HEK293 (cell line): ENCODE measurements at regions not wholly inside any gene's neighbourhood (a gene's known extent, or its start where the extent isn't known, plus 50 kb on each side); places are given as distances from the start of the nearest gene placed in this dataset.
A peak's percentile ranks its signal among the peaks of the same experiment; 100 is the strongest.
"Not testable (repeated sequence)": the region's sequence is repeated elsewhere in the genome, so short reads cannot be mapped to it uniquely, and the experiment has no call there.

Experiments used
- CTCF ChIA-PET: fragments of 350-600 bp; formaldehyde crosslinking; extraction: SDS; loops from one replicate; lab custom pipeline; 2021; ENCODE audit warnings: antibody characterized with exemption; lab: Yijun Ruan, JAX
- POLR2A ChIA-PET: fragments of 300-600 bp; formaldehyde crosslinking; extraction: SDS; loops from one replicate; lab custom pipeline; 2020; ENCODE audit warnings: antibody characterized with exemption, inconsistent platforms; lab: Yijun Ruan, JAX
- H3K27ac ChIP-seq: fragments of 200-500 bp; sonication (Bioruptor generic); 2 replicates; pipeline ENCODE4 v1.5.1; 2014; ENCODE audit warnings: low read depth, low read length, control low read depth, inconsistent platforms; ENCODE audit errors: extremely low read depth
- H3K36me3 ChIP-seq, 2 experiments: fragments of 200-500 bp in 1 of 2; sonication (Bioruptor generic) in 1 of 2; 1 replicate in 1 of 2; 2 replicates in 1 of 2; pipeline ENCODE4 v1.5.1; 2014 to 2017; ENCODE audit warnings: inconsistent platforms in 2 of 2, low read length in 2 of 2; ENCODE audit not compliant: control insufficient read depth in 2 of 2, insufficient read depth in 1 of 2
- H3K4me1 ChIP-seq: fragments of 200-500 bp; sonication (Bioruptor generic); 2 replicates; pipeline ENCODE4 v1.5.1; 2014; ENCODE audit warnings: mild to moderate bottlenecking, low read length, inconsistent platforms; ENCODE audit not compliant: control insufficient read depth, insufficient read depth
- H3K4me3 ChIP-seq: 2 replicates; pipeline ENCODE4 v1.5.1; 2011; ENCODE audit warnings: low read depth, mild to moderate bottlenecking, control low read depth, low read length, moderate library complexity
- H3K9me3 ChIP-seq: fragments of 200-500 bp; sonication (Bioruptor generic); 2 replicates; pipeline ENCODE4 v1.5.1; 2014; ENCODE audit warnings: low read depth, low read length, inconsistent platforms; ENCODE audit not compliant: control insufficient read depth, insufficient read depth
- KLF10 ChIP-seq: fragments of 450-650 bp; IDR thresholded peaks from 2 replicates; pipeline ENCODE4 v1.5.1; 2018; ENCODE audit warnings: missing biosample characterization, mild to moderate bottlenecking, missing genetic modification characterization
- KLF9 ChIP-seq: fragments of 450-650 bp; formaldehyde crosslinking; IDR thresholded peaks from 2 replicates; pipeline ENCODE4 v1.5.1; 2016; ENCODE audit warnings: missing biosample characterization, missing genetic modification characterization, low read depth
- TRIM28 ChIP-seq: IDR thresholded peaks from 2 replicates; pipeline ENCODE4 v1.6.1; 2011; ENCODE audit warnings: low read length, control low read depth, borderline replicate concordance
- WT1 ChIP-seq: fragments of 450-650 bp; formaldehyde crosslinking; IDR thresholded peaks from 2 replicates; pipeline ENCODE4 v1.5.1; 2016; ENCODE audit warnings: missing biosample characterization, missing genetic modification characterization
- ZNF19 ChIP-seq: fragments of 450-650 bp; formaldehyde crosslinking; IDR thresholded peaks from 2 replicates; pipeline ENCODE4; 2016; ENCODE audit warnings: missing biosample characterization, missing genetic modification characterization, low read depth
- ZNF214 ChIP-seq: fragments of 450-650 bp; formaldehyde crosslinking; IDR thresholded peaks from 2 replicates; pipeline ENCODE4 v1.5.1; 2017; ENCODE audit warnings: missing biosample characterization, mild to moderate bottlenecking, missing genetic modification characterization, borderline replicate concordance
- ZNF423 ChIP-seq: fragments of 450-650 bp; formaldehyde crosslinking; IDR thresholded peaks from 2 replicates; pipeline ENCODE4 v1.5.1; 2016; ENCODE audit warnings: missing biosample characterization, missing genetic modification characterization
- ZNF426 ChIP-seq: fragments of 450-650 bp; formaldehyde crosslinking; IDR thresholded peaks from 2 replicates; pipeline ENCODE4 v1.5.1; 2017; ENCODE audit warnings: missing biosample characterization, missing genetic modification characterization, mild to moderate bottlenecking, inconsistent platforms, moderate library complexity
- ZNF549 ChIP-seq: fragments of 450-650 bp; IDR thresholded peaks from 2 replicates; pipeline ENCODE4 v1.5.1; 2018; ENCODE audit warnings: missing biosample characterization, missing genetic modification characterization, mild to moderate bottlenecking, inconsistent platforms, moderate library complexity
- ZNF624 ChIP-seq: fragments of 450-650 bp; formaldehyde crosslinking; IDR thresholded peaks from 2 replicates; pipeline ENCODE4 v1.5.1; 2017; ENCODE audit warnings: missing biosample characterization, missing genetic modification characterization
- ZNF791 ChIP-seq: fragments of 450-650 bp; formaldehyde crosslinking; IDR thresholded peaks from 2 replicates; pipeline ENCODE4 v1.5.1; 2016; ENCODE audit warnings: missing biosample characterization, missing genetic modification characterization
- ZSCAN30 ChIP-seq: fragments of 450-650 bp; IDR thresholded peaks from 2 replicates; pipeline ENCODE4 v1.5.1; 2018; ENCODE audit warnings: missing biosample characterization, mild to moderate bottlenecking, missing genetic modification characterization, moderate library complexity
- TF ChIP-seq, protein P1 (sequence below): fragments of 450-650 bp; formaldehyde crosslinking; IDR thresholded peaks from 2 replicates; pipeline ENCODE4 v1.5.1; 2016; ENCODE audit warnings: missing biosample characterization, missing genetic modification characterization
- TF ChIP-seq, protein P2 (sequence below): fragments of 450-650 bp; formaldehyde crosslinking; IDR thresholded peaks from 2 replicates; pipeline ENCODE4 v1.5.1; 2017; ENCODE audit warnings: missing biosample characterization, missing genetic modification characterization

DNA sequence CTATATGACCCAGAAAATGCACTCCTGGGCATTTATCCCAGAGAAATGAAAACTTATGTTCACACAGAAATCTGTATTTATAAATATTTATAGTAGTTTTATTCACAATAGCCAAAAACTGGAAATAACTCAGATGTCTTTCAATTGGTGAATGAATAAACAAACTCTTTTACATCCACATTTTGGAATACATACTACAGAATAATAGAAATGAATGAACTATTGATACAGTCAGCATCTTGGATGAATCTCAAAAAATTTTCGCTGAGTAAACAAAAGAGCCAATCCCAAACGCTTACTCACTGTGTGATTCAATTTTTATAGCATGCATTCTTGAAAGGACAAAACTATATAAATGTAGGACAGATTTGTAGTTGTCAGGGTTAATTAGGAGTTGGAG, 75.1 kb upstream of the HTR2C start (continued):
- TF ChIP-seq, protein P1, sequence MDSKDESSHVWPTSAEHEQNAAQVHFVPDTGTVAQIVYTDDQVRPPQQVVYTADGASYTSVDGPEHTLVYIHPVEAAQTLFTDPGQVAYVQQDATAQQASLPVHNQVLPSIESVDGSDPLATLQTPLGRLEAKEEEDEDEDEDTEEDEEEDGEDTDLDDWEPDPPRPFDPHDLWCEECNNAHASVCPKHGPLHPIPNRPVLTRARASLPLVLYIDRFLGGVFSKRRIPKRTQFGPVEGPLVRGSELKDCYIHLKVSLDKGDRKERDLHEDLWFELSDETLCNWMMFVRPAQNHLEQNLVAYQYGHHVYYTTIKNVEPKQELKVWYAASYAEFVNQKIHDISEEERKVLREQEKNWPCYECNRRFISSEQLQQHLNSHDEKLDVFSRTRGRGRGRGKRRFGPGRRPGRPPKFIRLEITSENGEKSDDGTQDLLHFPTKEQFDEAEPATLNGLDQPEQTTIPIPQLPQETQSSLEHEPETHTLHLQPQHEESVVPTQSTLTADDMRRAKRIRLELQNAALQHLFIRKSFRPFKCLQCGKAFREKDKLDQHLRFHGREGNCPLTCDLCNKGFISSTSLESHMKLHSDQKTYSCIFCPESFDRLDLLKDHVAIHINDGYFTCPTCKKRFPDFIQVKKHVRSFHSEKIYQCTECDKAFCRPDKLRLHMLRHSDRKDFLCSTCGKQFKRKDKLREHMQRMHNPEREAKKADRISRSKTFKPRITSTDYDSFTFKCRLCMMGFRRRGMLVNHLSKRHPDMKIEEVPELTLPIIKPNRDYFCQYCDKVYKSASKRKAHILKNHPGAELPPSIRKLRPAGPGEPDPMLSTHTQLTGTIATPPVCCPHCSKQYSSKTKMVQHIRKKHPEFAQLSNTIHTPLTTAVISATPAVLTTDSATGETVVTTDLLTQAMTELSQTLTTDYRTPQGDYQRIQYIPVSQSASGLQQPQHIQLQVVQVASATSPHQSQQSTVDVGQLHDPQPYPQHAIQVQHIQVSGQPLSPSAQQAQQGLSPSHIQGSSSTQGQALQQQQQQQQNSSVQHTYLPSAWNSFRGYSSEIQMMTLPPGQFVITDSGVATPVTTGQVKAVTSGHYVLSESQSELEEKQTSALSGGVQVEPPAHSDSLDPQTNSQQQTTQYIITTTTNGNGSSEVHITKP (tag by site-specific recombination), result no peak
- TF ChIP-seq KLF9 (tag by site-specific recombination) (no peak), WT1 (tag by site-specific recombination) (no peak), ZNF214 (tag by site-specific recombination) (no peak), ZNF426 (tag by site-specific recombination) (no peak)

DNA sequence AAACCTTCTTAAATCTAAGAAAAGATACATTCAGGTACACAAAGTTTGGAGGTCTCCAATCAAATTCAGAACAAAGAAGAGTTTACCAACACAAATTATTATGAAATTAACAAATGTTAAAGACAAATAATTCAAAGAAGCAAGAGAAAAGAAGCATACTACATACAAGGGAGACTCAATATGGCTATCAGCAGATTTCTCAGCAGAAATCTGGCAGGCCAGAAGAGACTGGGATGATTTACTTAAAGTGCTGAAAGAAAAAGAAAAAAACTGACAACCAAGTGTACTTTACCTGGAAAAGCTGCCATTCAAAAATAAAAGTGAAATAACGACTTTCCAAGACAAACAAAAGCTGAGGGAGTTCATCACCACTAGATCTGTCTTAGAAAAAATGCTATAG, 64.4 kb upstream of the HTR2C start:
- CTCF ChIA-PET, result interaction anchor here (0.6 kb wide), 1 partner anchor 196 kb away, joined by 4 read pairs; no protein-coding TSS in a partner anchor
- POLR2A ChIA-PET, result no interaction called here
- Histone ChIP-seq H3K4me3 (no peak overlapping the region), H3K4me1 (no peaks in the 10 kb centered on the region), H3K27ac (no peak overlapping the region), H3K9me3 (no peaks in the 10 kb centered on the region), H3K36me3 (no peaks in the 10 kb centered on the region)
- TF ChIP-seq ZNF791, result peak; percentile 80
- TF ChIP-seq TRIM28, result peak; percentile 52; the same call in 1 of the 2 replicates
- no peak for TF ChIP-seq ZNF624

DNA sequence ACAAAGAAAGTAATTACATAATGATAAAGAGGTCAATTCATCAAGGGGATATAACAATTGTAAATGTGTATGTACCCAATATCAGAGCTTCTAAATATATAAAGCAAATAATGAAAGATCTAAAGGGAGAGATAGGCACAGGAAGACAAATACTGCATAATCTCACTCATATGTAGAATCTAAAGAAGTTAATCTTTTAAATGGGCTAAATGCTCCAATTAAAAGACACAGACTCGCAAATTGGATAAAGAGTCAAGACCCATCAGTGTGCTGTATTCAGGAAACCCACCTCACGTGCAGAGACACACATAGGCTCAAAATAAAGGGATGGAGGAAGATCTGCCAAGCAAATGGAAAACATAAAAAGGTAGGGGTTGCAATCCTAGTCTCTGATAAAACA, 63.2 kb upstream of the HTR2C start:
- POLR2A ChIA-PET, H3K4me3 ChIP-seq, H3K36me3 ChIP-seq, H3K27ac ChIP-seq, CTCF ChIA-PET, H3K9me3 ChIP-seq, H3K4me1 ChIP-seq: not testable (repeated sequence)

DNA sequence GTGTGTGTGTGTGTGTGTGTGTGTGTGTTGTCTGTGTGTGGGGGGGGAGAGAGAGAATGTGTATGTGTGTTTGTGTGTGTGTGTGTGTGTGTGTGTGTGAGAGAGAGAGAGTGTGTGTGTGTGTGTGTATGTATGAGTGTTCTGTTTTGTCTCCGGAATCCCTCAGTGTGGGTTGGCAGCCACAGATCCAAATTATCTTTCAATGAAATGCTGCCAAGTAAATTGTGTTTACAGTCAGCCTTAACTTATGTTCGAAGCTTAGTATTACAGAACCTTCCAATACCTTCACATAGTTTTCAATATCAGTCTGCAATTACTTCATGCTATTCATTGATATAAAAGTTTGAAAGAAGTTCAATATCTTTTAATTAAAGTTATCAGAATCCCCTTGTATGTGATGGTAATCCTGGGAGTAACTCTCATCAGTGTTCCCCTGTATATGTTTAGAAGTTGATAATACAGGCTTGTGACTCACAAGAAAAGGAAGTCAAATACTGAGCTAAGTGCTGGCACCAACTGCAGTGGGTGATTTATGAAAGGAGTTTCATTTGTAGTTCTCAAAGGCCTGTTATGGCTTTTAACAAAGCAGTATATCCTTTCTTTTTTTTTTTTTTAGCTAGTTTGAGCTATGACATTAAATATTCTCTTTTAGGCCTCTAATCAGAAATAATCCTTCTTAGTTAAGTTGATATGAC, 51.6 kb upstream of the HTR2C start:
- H3K9me3 ChIP-seq, result no peaks in the 10 kb centered on the region
- H3K36me3 ChIP-seq, result no peaks in the 10 kb centered on the region
- CTCF ChIA-PET, result no interaction called here
- POLR2A ChIA-PET, result no interaction called here
- H3K4me1 ChIP-seq, result no peaks in the 10 kb centered on the region
- H3K4me3 ChIP-seq, result no peak overlapping the region
- no peak for TF ChIP-seq ZNF19 (tag by site-specific recombination)
- no peak for TF ChIP-seq ZNF549 (tag by site-specific recombination)
- TF ChIP-seq ZSCAN30 (tag by site-specific recombination), result no peak
- TF ChIP-seq ZNF423, result no peak
- TF ChIP-seq, protein P2, sequence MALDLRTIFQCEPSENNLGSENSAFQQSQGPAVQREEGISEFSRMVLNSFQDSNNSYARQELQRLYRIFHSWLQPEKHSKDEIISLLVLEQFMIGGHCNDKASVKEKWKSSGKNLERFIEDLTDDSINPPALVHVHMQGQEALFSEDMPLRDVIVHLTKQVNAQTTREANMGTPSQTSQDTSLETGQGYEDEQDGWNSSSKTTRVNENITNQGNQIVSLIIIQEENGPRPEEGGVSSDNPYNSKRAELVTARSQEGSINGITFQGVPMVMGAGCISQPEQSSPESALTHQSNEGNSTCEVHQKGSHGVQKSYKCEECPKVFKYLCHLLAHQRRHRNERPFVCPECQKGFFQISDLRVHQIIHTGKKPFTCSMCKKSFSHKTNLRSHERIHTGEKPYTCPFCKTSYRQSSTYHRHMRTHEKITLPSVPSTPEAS (tag by site-specific recombination), result peak; percentile 89
- TF ChIP-seq KLF10 (tag by site-specific recombination), result no peak
- no peak overlapping the region for H3K27ac ChIP-seq
